ENCODE measurements at regions not wholly inside any gene's neighbourhood (a gene's known extent, or its start where the extent isn't known, plus 50 kb on each side); places are given as distances from the start of the nearest gene placed in this dataset.
"Not testable (repeated sequence)": the region's sequence is repeated elsewhere in the genome, so short reads cannot be mapped to it uniquely, and the experiment has no call there.

- DNase-seq (ENCODE audit: low read depth); H3K4me3 ChIP-seq (ENCODE audit: low read depth, low read length): not testable (repeated sequence)
Observed at GRCh38 chr7:6882321-6882721, 56.2 kb upstream of the CCZ1B start.

DNA sequence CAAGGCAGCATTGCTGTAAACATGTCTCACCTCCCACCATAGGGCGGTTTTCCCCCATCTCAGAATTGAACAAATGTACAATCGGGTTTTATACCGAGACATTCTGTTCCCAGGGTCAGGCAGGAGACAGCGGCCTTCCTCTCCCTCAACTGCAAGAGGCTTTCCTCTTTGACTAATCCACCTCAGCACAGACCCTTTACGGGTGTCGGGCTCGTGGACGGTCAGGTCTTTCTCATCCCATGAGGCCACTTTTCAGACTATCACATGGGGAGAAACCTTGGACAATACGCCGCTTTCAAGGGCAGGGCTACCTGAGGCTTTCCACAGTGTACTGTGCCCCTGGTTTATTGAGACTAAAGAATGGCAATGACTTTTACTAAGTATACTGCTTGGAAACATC, 57.7 kb upstream of the CCZ1B start:
- DNase-seq (ENCODE audit: low read depth); H3K4me3 ChIP-seq (ENCODE audit: low read depth, low read length): not testable (repeated sequence)

DNA sequence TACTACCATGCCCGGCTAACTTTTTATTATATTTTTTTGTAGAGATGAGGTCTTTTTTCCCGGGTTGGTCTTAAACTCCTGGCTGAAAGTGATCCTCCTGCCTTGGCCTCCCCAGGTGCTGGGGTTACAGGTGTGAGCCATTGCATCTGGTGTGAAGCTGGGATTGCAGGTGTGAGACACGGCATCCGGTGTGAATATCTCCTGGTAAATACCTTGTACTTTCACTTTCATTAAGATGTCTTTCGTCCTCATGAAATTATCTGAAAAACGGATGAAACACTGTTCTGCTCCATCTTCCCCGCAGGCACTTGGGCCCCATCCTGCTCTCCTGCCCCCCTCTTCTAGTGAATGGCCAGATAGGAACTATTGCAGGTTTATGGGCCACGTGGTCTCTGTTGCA, 60.1 kb upstream of the CCZ1B start:
- no peak overlapping the region for H3K4me3 ChIP-seq (ENCODE audit: low read depth, low read length)
- no peak for DNase-seq (ENCODE audit: low read depth)
- no peak for TF ChIP-seq CTCF (IDR thresholded peaks at IDR 0.05; ENCODE audit: insufficient read depth, low read depth, low read length)

DNA sequence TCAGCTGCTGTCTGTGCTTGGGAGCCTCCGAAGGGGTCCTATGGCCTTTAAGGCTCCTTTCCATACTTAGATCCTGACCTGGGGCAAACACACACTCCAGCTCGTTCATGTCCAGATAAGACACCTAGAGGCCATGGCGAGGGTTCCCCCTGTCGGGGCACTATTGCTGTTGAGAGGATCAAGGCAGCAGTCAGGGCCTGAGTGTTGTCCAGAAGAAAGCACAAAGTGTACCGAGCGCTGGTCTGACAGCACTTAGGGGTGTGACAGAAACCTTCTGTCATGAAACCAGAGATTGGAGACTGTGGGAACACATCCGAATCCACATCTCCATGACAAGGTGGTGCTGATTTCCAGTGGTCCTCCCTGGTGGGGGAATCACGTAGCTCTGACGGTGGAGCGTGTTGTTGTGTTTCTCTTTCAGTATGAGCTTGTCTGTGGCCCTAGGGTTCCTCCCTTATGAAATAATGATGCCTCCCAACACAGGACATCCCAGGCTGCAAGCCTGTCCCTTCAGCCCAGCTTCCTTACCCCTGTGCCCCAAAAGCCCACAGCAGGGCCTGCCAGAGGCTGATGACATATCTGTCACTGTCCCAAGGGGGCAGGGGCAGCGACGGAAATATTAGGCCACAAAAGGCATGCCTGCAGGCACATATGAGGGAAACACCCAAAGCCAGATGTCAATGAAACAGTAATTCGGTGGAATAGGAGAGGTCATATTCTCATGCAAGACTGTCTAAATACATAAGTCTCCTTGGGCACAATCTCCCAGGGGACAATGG, 62.4 kb upstream of the CCZ1B start:
- not testable (repeated sequence) for H3K4me3 ChIP-seq (ENCODE audit: low read depth, low read length); DNase-seq (ENCODE audit: low read depth)

DNA sequence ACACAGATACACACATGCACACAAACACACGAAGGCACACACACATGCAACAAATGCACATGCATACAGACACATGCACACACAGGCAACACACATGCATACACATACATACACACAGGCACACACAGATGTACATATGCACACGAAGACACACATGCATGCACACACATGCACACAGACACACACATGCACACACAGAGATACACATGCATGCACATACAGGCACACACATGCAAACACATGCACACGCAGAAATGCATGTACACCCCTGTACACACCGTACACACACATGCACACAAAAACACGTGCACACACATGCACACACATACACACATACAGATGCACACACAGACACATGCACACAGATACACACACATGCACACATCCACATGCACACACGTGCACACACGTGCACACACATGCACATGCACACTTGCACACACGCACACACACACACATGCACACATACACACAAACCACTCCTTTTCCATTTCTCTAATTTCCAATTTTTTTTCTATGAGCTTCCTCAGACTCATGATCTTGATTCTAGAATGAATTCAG, 63.3 kb upstream of the CCZ1B start:
- no peak overlapping the region for H3K4me3 ChIP-seq (ENCODE audit: low read depth, low read length)
- DNase-seq (ENCODE audit: low read depth), result no peak
- TF ChIP-seq CTCF (IDR thresholded peaks at IDR 0.05; ENCODE audit: insufficient read depth, low read depth, low read length), result no peak

DNA sequence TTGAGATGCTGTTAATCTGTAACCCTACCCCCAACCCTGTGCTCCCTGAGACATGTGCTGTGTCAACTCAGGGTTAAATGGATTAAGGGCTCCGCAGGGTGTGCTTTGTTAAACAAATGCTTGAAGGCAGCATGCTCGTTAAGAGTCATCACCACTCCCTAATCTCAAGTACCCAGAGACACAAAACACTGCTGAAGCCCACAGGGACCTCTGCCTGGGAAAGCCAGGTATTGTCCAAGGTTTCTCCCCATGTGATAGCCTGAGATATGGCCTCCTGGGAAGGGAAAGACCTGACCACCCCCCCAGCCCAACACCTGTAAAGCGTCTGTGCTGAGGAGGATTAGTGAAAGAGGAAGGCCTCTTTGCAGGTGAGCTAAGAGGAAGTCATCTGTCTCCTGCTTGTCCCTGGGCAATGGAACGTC, 76.0 kb upstream of the CCZ1B start:
- DNase-seq (ENCODE audit: low read depth); H3K4me3 ChIP-seq (ENCODE audit: low read depth, low read length): not testable (repeated sequence)

DNA sequence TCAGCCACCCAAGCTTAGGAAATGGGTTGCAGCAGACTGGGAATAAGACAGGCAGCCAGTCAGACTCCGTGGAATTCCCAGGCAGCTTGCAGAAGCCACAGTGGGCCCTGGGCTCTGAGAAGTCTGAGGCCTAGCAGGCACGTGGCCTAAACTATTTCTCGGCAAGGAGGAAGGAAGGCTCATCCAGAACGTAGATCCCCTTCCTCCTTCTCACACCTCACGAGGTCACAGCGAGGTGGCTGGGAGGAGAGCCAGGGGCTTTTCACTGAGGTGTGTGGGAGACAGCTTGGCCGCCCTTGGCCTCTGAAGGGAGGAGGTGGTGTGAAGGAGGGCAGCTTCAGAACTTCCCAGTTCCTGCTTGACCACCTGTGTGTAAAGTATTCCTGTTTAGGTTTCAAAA, 77.2 kb upstream of the CCZ1B start:
- not testable (repeated sequence) for H3K4me3 ChIP-seq (ENCODE audit: low read depth, low read length); DNase-seq (ENCODE audit: low read depth)

GRCh38 chr7:6903792-6904191, 77.7 kb upstream of the CCZ1B start:
- not testable (repeated sequence) for H3K4me3 ChIP-seq (ENCODE audit: low read depth, low read length); DNase-seq (ENCODE audit: low read depth)

DNA sequence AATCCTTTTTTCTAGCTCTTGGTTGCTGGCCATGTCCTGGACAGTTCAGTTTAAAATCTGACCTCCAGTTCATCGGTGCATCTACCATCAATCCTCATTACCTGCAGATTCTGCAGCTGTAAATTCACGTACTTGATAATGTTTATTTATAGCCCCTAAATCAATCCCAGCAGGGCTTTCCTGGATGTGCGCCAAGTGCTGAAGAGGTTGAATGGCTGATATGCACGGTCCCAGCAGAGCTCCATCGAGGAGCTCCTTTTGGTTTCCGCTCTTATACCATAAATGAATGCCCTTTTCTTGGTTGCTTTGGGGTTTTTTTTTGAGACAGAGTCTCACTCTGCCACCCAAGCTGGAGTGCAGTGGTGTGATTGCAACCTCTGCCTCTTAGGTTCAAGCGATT, 91.2 kb upstream of the CCZ1B start:
- no peak for TF ChIP-seq CTCF (IDR thresholded peaks at IDR 0.05; ENCODE audit: insufficient read depth, low read depth, low read length)
- no peak overlapping the region for H3K4me3 ChIP-seq (ENCODE audit: low read depth, low read length)
- DNase-seq (ENCODE audit: low read depth), result no peak

DNA sequence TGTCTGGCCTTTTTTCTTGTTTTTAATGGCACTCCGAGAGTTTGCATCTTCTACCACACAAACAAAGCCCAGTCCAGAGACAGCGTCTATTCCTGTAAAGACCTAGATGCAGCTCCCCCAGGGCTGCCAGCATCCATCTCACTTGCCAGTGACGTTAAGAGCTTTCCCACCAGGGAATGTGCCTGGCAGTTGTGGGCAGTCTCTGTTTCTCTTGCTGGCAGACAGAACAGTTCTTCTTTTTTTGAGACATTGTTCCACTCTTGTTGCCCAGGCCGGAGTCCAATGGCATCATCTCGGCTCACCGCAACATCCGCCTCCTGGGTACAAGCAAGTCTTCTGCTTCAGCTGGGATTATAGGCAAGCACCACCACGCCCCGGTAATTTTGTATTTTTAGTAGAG, 93.1 kb upstream of the CCZ1B start:
- DNase-seq (ENCODE audit: low read depth); H3K4me3 ChIP-seq (ENCODE audit: low read depth, low read length): not testable (repeated sequence)

DNA sequence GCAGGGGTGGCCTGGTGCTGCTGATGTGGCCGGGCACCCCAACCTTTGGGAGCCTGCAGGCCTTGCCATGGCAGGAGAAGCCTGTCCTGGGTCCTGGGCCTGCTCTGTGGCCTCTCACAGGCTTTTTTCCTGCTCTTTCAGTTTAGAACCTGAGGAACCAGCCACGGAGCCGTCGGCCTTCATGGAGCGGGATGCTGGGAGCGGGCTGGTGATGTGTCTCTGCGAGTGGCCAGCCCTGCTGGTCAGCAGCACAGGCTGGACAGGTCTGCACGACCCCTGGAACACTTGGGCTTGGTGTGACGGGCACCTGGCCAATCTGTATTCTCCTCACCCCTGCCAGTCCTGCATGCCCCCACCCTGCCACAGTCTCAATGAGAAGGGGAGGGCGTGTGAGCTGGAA, 98.4 kb upstream of the CCZ1B start:
- DNase-seq (ENCODE audit: low read depth); H3K4me3 ChIP-seq (ENCODE audit: low read depth, low read length): not testable (repeated sequence)

GRCh38 chr7:6926193-6927174, 100.4 kb upstream of the CCZ1B start:
- not testable (repeated sequence) for H3K4me3 ChIP-seq (ENCODE audit: low read depth, low read length)

DNA sequence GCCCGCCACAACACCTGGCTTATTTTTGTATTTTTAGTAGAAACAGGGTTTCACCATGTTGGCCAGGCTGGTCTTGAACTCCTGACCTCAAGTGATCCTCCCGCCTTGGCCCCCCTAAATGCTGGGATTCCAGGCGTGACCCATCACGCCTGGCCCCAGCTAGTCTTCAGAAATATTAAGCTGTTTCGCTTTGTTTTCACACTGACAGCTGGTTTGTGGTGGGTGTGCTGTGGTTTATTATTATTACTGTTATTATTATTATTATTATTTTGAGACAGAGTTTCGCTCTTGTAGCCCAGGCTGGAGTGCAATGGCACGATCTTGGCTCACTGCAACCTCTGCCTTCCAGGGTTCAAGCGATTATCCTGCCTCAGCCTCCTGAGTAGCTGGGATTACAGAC, 101.6 kb upstream of the CCZ1B start:
- DNase-seq (ENCODE audit: low read depth), result not testable (repeated sequence)

More at GRCh38 chr7:6926193-6927174, 100.4 kb upstream of the CCZ1B start:
- DNase-seq (ENCODE audit: low read depth), result not testable (repeated sequence)

GRCh38 chr7:6929588-6929987, 103.5 kb upstream of the CCZ1B start:
- not testable (repeated sequence) for DNase-seq (ENCODE audit: low read depth); H3K4me3 ChIP-seq (ENCODE audit: low read depth, low read length)

More for the DNA sequence above, 101.6 kb upstream of the CCZ1B start:
- not testable (repeated sequence) for H3K4me3 ChIP-seq (ENCODE audit: low read depth, low read length)
